Activated CD4-positive, alpha-beta memory T cell treated with anti-CD3 and anti-CD28 coated beads for 36 hours (primary cell): ENCODE measurements at regions not wholly inside any gene's neighbourhood (a gene's known extent, or its start where the extent isn't known, plus 50 kb on each side); places are given as distances from the start of the nearest gene placed in this dataset.

Source experiments
- CTCF ChIA-PET: fragments of 350-600 bp; sonication (Branson Sonifier 250); formaldehyde crosslinking; loops from one replicate; lab custom pipeline; 2021; ENCODE audit warnings: antibody characterized with exemption, inconsistent platforms; lab: Charles Lee
- POLR2A ChIA-PET: fragments of 350-600 bp; sonication (Branson Sonifier 250); formaldehyde crosslinking; loops from one replicate; lab custom pipeline; 2021; ENCODE audit warnings: antibody characterized with exemption; lab: Charles Lee
- DNase-seq: peaks from one replicate; pipeline ENCODE4 v3.0.0-alpha.2; 2020
- H3K27ac Mint-ChIP-seq: one replicate; pipeline ENCODE4 v1.8.0; 2021; ENCODE audit warnings: mixed read lengths
- H3K27me3 Mint-ChIP-seq: one replicate; pipeline ENCODE4 v1.8.0; 2021; ENCODE audit warnings: mixed read lengths
- H3K36me3 Mint-ChIP-seq: one replicate; pipeline ENCODE4 v1.8.0; 2021; ENCODE audit warnings: mixed read lengths
- H3K4me1 Mint-ChIP-seq: one replicate; pipeline ENCODE4 v1.8.0; 2021; ENCODE audit warnings: low read depth, mixed read lengths
- H3K4me3 Mint-ChIP-seq: one replicate; pipeline ENCODE4 v1.8.0; 2021; ENCODE audit warnings: mild to moderate bottlenecking, mixed read lengths
- H3K9me3 Mint-ChIP-seq: one replicate; pipeline ENCODE4 v1.8.0; 2021; ENCODE audit warnings: mixed read lengths
- intact Hi-C: fragments of 100-400 bp; cut with micrococcal nuclease; formaldehyde crosslinking; loops from one replicate; pipeline ENCODE4 v1.15.1; 2023

GRCh38 chr2:121051311-121051710 is 233.7 kb downstream of the TFCP2L1 start:
- no peaks in the 10 kb centered on the region for H3K36me3 Mint-ChIP-seq
- H3K9me3 Mint-ChIP-seq: no peaks in the 10 kb centered on the region
- no peak overlapping the region for H3K4me3 Mint-ChIP-seq
- intact Hi-C loops: no loop called here
- no peak for DNase-seq
- no peak overlapping the region for H3K27ac Mint-ChIP-seq
- H3K4me1 Mint-ChIP-seq: no peaks in the 10 kb centered on the region
- no peaks in the 10 kb centered on the region for H3K27me3 Mint-ChIP-seq
- ChIA-PET CTCF (interaction anchor here (0.6 kb wide), 1 partner anchor 14 kb away, joined by 3 read pairs; no protein-coding TSS in a partner anchor), POLR2A (no interaction called here)

GRCh38 chr2:121052023-121052422 is 233.0 kb downstream of the TFCP2L1 start:
- Mint-ChIP-seq H3K4me3 (no peak overlapping the region), H3K4me1 (no peaks in the 10 kb centered on the region), H3K27ac (no peak overlapping the region), H3K27me3 (no peaks in the 10 kb centered on the region), H3K36me3 (no peaks in the 10 kb centered on the region), H3K9me3 (no peaks in the 10 kb centered on the region)
- no peak for DNase-seq
- CTCF ChIA-PET: no interaction called here
- POLR2A ChIA-PET: no interaction called here
- intact Hi-C loops: no loop called here

GRCh38 chr2:121052521-121052920 is 232.5 kb downstream of the TFCP2L1 start:
- Mint-ChIP-seq H3K27me3 (no peaks in the 10 kb centered on the region), H3K27ac (no peak overlapping the region), H3K4me1 (no peaks in the 10 kb centered on the region), H3K4me3 (no peak overlapping the region), H3K9me3 (no peaks in the 10 kb centered on the region), H3K36me3 (no peaks in the 10 kb centered on the region)
- ChIA-PET CTCF (no interaction called here), POLR2A (no interaction called here)
- intact Hi-C loops: no loop called here
- no peak for DNase-seq

- H3K36me3 Mint-ChIP-seq: no peaks in the 10 kb centered on the region
- no peak for DNase-seq
- no peaks in the 10 kb centered on the region for H3K9me3 Mint-ChIP-seq
- no peak overlapping the region for H3K4me3 Mint-ChIP-seq
- no peaks in the 10 kb centered on the region for H3K4me1 Mint-ChIP-seq
- intact Hi-C loops: no loop called here
- no peak overlapping the region for H3K27ac Mint-ChIP-seq
- no peaks in the 10 kb centered on the region for H3K27me3 Mint-ChIP-seq
- POLR2A ChIA-PET: no interaction called here
- CTCF ChIA-PET: no interaction called here
Observed at GRCh38 chr2:121055088-121055487, 229.9 kb downstream of the TFCP2L1 start.

GRCh38 chr2:121055501-121055900 is 229.5 kb downstream of the TFCP2L1 start:
- Mint-ChIP-seq H3K27me3 (no peaks in the 10 kb centered on the region), H3K4me3 (no peak overlapping the region), H3K4me1 (no peaks in the 10 kb centered on the region), H3K36me3 (no peaks in the 10 kb centered on the region), H3K9me3 (no peaks in the 10 kb centered on the region), H3K27ac (no peak overlapping the region)
- no peak for DNase-seq
- CTCF ChIA-PET: no interaction called here
- intact Hi-C loops: no loop called here
- POLR2A ChIA-PET: no interaction called here

- Mint-ChIP-seq H3K4me3 (no peak overlapping the region), H3K27me3 (no peaks in the 10 kb centered on the region), H3K27ac (no peak overlapping the region), H3K36me3 (no peaks in the 10 kb centered on the region), H3K9me3 (no peaks in the 10 kb centered on the region), H3K4me1 (no peaks in the 10 kb centered on the region)
- no peak for DNase-seq
- CTCF ChIA-PET: interaction anchor here (1.5 to 1.6 kb wide), 2 partner anchors 18 to 21 kb away, joined by 3 to 5 read pairs; no protein-coding TSS in a partner anchor
- intact Hi-C loops: no loop called here
- POLR2A ChIA-PET: no interaction called here
Observed at GRCh38 chr2:121058852-121059558, 226.0 kb downstream of the TFCP2L1 start.

GRCh38 chr2:121059651-121060649 is 225.1 kb downstream of the TFCP2L1 start:
- Mint-ChIP-seq H3K4me1 (no peaks in the 10 kb centered on the region), H3K9me3 (no peaks in the 10 kb centered on the region), H3K4me3 (no peak overlapping the region), H3K36me3 (no peaks in the 10 kb centered on the region), H3K27me3 (no peaks in the 10 kb centered on the region), H3K27ac (no peak overlapping the region)
- DNase-seq: no peak
- intact Hi-C loops: no loop called here
- CTCF ChIA-PET: interaction anchor here (1.5 to 1.6 kb wide), 2 partner anchors 17 to 20 kb away, joined by 3 to 5 read pairs; no protein-coding TSS in a partner anchor
- POLR2A ChIA-PET: no interaction called here

- Mint-ChIP-seq H3K4me3 (no peak overlapping the region), H3K9me3 (no peaks in the 10 kb centered on the region), H3K27me3 (no peaks in the 10 kb centered on the region), H3K36me3 (no peaks in the 10 kb centered on the region), H3K4me1 (no peaks in the 10 kb centered on the region), H3K27ac (no peak overlapping the region)
- ChIA-PET POLR2A (no interaction called here), CTCF (no interaction called here)
- DNase-seq: no peak
- intact Hi-C loops: no loop called here
Observed at GRCh38 chr2:121061633-121062032, 223.4 kb downstream of the TFCP2L1 start.

- no peak for DNase-seq
- H3K9me3 Mint-ChIP-seq: no peaks in the 10 kb centered on the region
- POLR2A ChIA-PET: no interaction called here
- intact Hi-C loops: no loop called here
- CTCF ChIA-PET: interaction anchor here (1.4 kb wide), 1 partner anchor 16 kb away, joined by 3 read pairs; no protein-coding TSS in a partner anchor
- H3K36me3 Mint-ChIP-seq: no peaks in the 10 kb centered on the region
- no peaks in the 10 kb centered on the region for H3K4me1 Mint-ChIP-seq
- H3K27ac Mint-ChIP-seq: no peak overlapping the region
- no peak overlapping the region for H3K4me3 Mint-ChIP-seq
- H3K27me3 Mint-ChIP-seq: no peaks in the 10 kb centered on the region
Observed at GRCh38 chr2:121063471-121063870, 221.5 kb downstream of the TFCP2L1 start.

GRCh38 chr2:121064186-121064585 is 220.8 kb downstream of the TFCP2L1 start:
- Mint-ChIP-seq H3K36me3 (no peaks in the 10 kb centered on the region), H3K27me3 (no peaks in the 10 kb centered on the region), H3K4me1 (no peaks in the 10 kb centered on the region), H3K9me3 (no peaks in the 10 kb centered on the region), H3K4me3 (no peak overlapping the region), H3K27ac (no peak overlapping the region)
- CTCF ChIA-PET: interaction anchor here (1.4 kb wide), 1 partner anchor 15 kb away, joined by 3 read pairs; no protein-coding TSS in a partner anchor
- POLR2A ChIA-PET: no interaction called here
- no peak for DNase-seq
- intact Hi-C loops: no loop called here

- CTCF ChIA-PET: interaction anchor here (1.0 kb wide), 1 partner anchor 10 kb away, joined by 3 read pairs; no protein-coding TSS in a partner anchor
- DNase-seq: no peak
- Mint-ChIP-seq H3K36me3 (no peaks in the 10 kb centered on the region), H3K4me3 (no peak overlapping the region), H3K9me3 (no peaks in the 10 kb centered on the region), H3K4me1 (no peaks in the 10 kb centered on the region), H3K27ac (no peak overlapping the region), H3K27me3 (no peaks in the 10 kb centered on the region)
- intact Hi-C loops: no loop called here
- POLR2A ChIA-PET: no interaction called here
Observed at GRCh38 chr2:121065239-121065638, 219.8 kb downstream of the TFCP2L1 start.

- Mint-ChIP-seq H3K27ac (no peak overlapping the region), H3K4me1 (no peaks in the 10 kb centered on the region), H3K9me3 (no peaks in the 10 kb centered on the region), H3K36me3 (no peaks in the 10 kb centered on the region), H3K4me3 (no peak overlapping the region), H3K27me3 (no peaks in the 10 kb centered on the region)
- POLR2A ChIA-PET: no interaction called here
- CTCF ChIA-PET: interaction anchor here (1.1 kb wide), 1 partner anchor 12 kb away, joined by 3 read pairs; no protein-coding TSS in a partner anchor
- DNase-seq: no peak
- intact Hi-C loops: no loop called here
Observed at GRCh38 chr2:121066526-121066925, 218.5 kb downstream of the TFCP2L1 start.
